ENCODE measurements at regions not wholly inside any gene's neighbourhood (a gene's known extent, or its start where the extent isn't known, plus 50 kb on each side); places are given as distances from the start of the nearest gene placed in this dataset.

GRCh38 chr20:57844626-57845596 is 135.1 kb upstream of the PMEPA1 start:
- no peak for TF ChIP-seq CTCF (IDR thresholded peaks at IDR 0.05)
- no peak for TF ChIP-seq EP300 (IDR thresholded peaks at IDR 0.05)

Data from tibial nerve (tissue), 4 donors.